Astrocyte of the cerebellum (primary cell): ENCODE measurements at regions not wholly inside any gene's neighbourhood (a gene's known extent, or its start where the extent isn't known, plus 50 kb on each side); places are given as distances from the start of the nearest gene placed in this dataset.
"Not testable (repeated sequence)": the region's sequence is repeated elsewhere in the genome, so short reads cannot be mapped to it uniquely, and the experiment has no call there.

Source experiments
- DNase-seq: peaks from one replicate; pipeline ENCODE4 v3.0.0-alpha.2; 2011; ENCODE audit warnings: low read depth
- H3K4me3 ChIP-seq: 2 replicates; pipeline ENCODE4 v1.5.1; 2011; ENCODE audit warnings: mild to moderate bottlenecking, low read depth, low read length, moderate library complexity
- in situ Hi-C: cut with HindIII; loops from 2 replicates; pipeline ENCODE4 v1.10.0; 2017; ENCODE audit warnings: low sequenced_read_pairs
- TF ChIP-seq, protein P1 (sequence below): IDR thresholded peaks from 2 replicates; pipeline ENCODE4 v1.5.1; 2012; ENCODE audit warnings: low read length, low read depth, moderate library complexity, mild to moderate bottlenecking; ENCODE audit errors: missing control alignments

GRCh38 chr3:104437131-104437750 lies 929.5 kb upstream of the ALCAM start:
- TF ChIP-seq, protein P1, sequence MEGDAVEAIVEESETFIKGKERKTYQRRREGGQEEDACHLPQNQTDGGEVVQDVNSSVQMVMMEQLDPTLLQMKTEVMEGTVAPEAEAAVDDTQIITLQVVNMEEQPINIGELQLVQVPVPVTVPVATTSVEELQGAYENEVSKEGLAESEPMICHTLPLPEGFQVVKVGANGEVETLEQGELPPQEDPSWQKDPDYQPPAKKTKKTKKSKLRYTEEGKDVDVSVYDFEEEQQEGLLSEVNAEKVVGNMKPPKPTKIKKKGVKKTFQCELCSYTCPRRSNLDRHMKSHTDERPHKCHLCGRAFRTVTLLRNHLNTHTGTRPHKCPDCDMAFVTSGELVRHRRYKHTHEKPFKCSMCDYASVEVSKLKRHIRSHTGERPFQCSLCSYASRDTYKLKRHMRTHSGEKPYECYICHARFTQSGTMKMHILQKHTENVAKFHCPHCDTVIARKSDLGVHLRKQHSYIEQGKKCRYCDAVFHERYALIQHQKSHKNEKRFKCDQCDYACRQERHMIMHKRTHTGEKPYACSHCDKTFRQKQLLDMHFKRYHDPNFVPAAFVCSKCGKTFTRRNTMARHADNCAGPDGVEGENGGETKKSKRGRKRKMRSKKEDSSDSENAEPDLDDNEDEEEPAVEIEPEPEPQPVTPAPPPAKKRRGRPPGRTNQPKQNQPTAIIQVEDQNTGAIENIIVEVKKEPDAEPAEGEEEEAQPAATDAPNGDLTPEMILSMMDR: no peak
- no peak overlapping the region for H3K4me3 ChIP-seq
- in situ Hi-C loops: no loop called here
- peak; percentile 68 for DNase-seq

GRCh38 chr3:104437891-104438290 lies 928.8 kb upstream of the ALCAM start:
- peak; percentile 94 for DNase-seq
- TF ChIP-seq, protein P1: no peak
- in situ Hi-C loops: no loop called here
- H3K4me3 ChIP-seq: no peak overlapping the region

GRCh38 chr3:104438706-104439105 lies 928.0 kb upstream of the ALCAM start:
- no peak overlapping the region for H3K4me3 ChIP-seq
- DNase-seq: no peak
- TF ChIP-seq, protein P1: no peak
- in situ Hi-C loops: no loop called here

DNA sequence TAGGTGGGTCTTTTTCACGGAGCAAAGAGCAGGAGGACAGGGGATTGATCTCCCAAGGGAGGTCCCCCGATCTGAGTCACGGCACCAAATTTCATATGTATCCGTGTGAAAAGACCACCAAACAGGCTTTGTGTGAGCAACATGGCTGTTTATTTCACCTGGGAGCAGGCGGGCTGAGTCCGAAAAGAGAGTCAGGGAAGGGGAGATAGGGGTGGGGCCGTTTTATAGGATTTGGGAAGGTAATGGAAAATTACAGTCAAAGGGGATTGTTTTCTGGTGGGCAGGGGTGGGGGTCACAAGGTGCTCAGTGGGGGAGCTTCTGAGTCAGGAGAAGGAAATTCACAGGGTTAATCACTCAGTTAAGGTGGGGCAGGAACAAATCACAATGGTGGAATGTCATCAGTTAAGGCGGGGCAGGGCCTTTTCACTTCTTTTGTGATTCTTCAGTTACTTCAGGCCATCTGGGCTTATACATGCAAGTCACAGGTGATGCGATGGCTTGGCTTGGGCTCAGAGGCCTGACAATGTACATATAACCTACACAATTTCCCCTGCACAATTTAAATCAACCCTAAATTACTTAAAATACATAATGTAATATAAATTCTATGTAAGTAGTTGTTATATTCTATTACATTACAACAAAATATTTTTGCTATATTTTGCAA lies 921.3 kb upstream of the ALCAM start:
- H3K4me3 ChIP-seq, in situ Hi-C loops, DNase-seq: not testable (repeated sequence)

- in situ Hi-C loops: no loop called here
- DNase-seq: no peak
- H3K4me3 ChIP-seq: no peak overlapping the region
- TF ChIP-seq, protein P1: no peak
These were observed 919.0 kb upstream of the ALCAM start for GRCh38 chr3:104447681-104448080.

DNA sequence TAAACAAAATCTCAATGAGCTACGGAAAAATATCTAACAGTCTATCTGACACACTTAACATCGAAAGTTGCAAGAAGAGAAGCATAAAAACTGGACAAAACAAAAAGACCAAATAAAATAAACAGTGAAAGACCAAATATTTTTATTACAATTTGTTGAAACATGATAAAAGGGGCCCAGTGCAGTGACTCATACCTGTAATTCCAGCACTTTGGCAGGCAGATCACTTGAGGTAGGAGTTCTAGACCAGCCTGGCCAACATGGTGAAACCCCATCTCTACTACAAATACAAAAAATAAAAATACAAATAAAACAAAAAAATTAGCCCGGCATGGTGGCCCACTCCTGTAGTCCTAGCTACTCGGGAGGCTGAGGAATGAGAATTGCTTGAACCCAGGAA lies 914.0 kb upstream of the ALCAM start:
- TF ChIP-seq, protein P1: no peak
- DNase-seq: no peak
- in situ Hi-C loops: no loop called here
- H3K4me3 ChIP-seq: no peak overlapping the region

DNA sequence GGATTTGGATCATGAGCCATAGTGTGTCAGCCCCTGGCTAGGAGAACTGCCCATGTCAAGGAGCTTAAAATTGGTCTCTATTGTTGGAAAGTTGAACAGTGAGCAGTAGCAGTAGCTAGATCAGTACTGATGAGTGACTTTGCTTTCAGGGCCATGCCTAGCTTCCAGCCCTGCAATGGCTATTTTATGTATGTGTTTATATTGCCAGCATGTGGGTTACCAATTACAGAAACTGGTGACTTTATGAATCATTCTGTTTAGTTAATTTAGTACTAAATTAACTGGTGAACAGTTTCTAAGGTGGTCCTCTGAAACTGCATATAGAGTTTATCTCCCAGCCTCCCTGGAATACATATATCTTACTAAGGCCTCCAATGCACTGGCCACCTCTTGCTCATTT lies 908.1 kb upstream of the ALCAM start:
- TF ChIP-seq, protein P1: no peak
- no peak for DNase-seq
- in situ Hi-C loops: no loop called here
- H3K4me3 ChIP-seq: no peak overlapping the region
